ENCODE measurements at regions not wholly inside any gene's neighbourhood (a gene's known extent, or its start where the extent isn't known, plus 50 kb on each side); places are given as distances from the start of the nearest gene placed in this dataset.

DNA sequence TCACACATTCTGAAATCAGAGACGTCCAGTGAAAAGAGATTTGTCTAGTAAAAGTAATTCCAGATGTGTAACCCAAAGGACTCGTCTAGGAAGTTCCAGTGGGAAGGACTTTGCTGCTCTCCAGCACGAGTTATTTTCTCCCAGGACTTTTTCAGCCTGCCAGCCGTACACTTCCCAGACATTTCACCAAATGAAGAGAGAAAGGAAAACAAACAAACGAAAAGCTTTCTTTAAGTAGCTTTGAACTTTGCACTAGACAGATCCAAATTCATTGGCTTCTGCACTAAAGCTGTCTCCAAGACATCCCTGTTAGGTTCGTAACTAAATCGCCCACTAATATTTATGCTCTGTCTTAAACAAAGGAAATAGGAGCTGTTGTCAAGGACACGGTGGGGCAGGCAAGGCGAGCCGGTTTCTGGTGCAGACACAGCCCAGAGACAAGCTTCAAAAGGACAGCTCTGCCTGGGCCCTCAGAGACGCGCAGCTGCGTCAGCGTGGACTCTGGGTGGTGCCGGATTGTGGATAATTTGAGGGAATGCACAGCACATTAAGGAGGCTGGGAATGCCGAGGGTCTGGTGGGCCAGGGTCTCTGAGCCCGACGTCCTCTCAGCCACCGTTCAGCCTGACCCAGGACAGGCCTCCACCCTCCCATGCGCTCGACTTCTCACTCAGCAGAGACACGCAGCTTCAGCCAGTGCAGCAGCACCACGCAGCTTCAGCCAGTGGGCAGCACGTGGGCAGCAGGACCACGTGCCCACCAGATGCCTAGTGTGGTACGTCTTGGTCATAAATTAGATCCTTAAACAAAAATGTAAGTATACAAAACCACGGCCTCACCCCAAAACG is 64.1 kb upstream of the INSIG1 start:
- Histone ChIP-seq H4K20me1 (ENCODE audit: insufficient read depth, low read length) (no peaks in the 10 kb centered on the region), H3K4me2 (ENCODE audit: low read length) (no peak overlapping the region), H3K27me3 (ENCODE audit: low read depth, low read length) (no peaks in the 10 kb centered on the region), H3K4me1 (ENCODE audit: low read length) (no peaks in the 10 kb centered on the region), H3K36me3 (replicated peaks; ENCODE audit: low read depth, low read length) (no peaks in the 10 kb centered on the region), H3K4me3 (ENCODE audit: low read length) (no peak overlapping the region), H3K9ac (ENCODE audit: low read length) (no peak overlapping the region), H3K27ac (ENCODE audit: low read length) (no peak overlapping the region), H2AFZ (ENCODE audit: low read depth, low read length) (no peak overlapping the region), H3K79me2 (ENCODE audit: low read length) (no peaks in the 10 kb centered on the region), H3K9me3 (ENCODE audit: insufficient read depth, low read length) (no peaks in the 10 kb centered on the region)
- TF ChIP-seq, protein P1, sequence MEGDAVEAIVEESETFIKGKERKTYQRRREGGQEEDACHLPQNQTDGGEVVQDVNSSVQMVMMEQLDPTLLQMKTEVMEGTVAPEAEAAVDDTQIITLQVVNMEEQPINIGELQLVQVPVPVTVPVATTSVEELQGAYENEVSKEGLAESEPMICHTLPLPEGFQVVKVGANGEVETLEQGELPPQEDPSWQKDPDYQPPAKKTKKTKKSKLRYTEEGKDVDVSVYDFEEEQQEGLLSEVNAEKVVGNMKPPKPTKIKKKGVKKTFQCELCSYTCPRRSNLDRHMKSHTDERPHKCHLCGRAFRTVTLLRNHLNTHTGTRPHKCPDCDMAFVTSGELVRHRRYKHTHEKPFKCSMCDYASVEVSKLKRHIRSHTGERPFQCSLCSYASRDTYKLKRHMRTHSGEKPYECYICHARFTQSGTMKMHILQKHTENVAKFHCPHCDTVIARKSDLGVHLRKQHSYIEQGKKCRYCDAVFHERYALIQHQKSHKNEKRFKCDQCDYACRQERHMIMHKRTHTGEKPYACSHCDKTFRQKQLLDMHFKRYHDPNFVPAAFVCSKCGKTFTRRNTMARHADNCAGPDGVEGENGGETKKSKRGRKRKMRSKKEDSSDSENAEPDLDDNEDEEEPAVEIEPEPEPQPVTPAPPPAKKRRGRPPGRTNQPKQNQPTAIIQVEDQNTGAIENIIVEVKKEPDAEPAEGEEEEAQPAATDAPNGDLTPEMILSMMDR (IDR thresholded peaks at IDR 0.05; ENCODE audit: low read depth, low read length) = no peak
- TF ChIP-seq EZH2phosphoT487 (IDR thresholded peaks at IDR 0.05; ENCODE audit: low read depth) = no peak

DNA sequence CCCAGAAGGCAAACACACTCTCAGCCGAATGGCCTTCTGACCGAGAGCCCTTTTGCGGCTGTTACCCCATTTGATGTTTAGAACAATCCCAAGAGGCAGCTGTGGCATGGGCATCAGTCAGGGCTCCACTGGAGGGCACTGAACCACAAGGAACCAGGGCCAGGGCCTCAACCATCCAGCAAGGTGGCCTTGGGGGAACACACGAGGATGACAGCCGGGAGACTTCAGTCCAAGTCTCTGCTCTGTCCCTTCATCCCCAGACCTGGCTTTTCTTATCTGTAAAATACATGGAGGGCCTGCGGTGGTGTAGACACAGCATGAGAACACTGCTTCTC is 63.6 kb upstream of the INSIG1 start:
- H3K9ac ChIP-seq (ENCODE audit: low read length) = no peak overlapping the region
- no peak overlapping the region for H3K4me2 ChIP-seq (ENCODE audit: low read length)
- TF ChIP-seq, protein P1 (IDR thresholded peaks at IDR 0.05; ENCODE audit: low read depth, low read length) = no peak
- TF ChIP-seq EZH2phosphoT487 (IDR thresholded peaks at IDR 0.05; ENCODE audit: low read depth) = no peak
- H2AFZ ChIP-seq (ENCODE audit: low read depth, low read length) = no peak overlapping the region
- H3K9me3 ChIP-seq (ENCODE audit: insufficient read depth, low read length) = no peaks in the 10 kb centered on the region
- no peaks in the 10 kb centered on the region for H3K36me3 ChIP-seq (replicated peaks; ENCODE audit: low read depth, low read length)
- H4K20me1 ChIP-seq (ENCODE audit: insufficient read depth, low read length) = no peaks in the 10 kb centered on the region
- no peak overlapping the region for H3K4me3 ChIP-seq (ENCODE audit: low read length)
- H3K4me1 ChIP-seq (ENCODE audit: low read length) = no peaks in the 10 kb centered on the region
- H3K27ac ChIP-seq (ENCODE audit: low read length) = no peak overlapping the region
- no peaks in the 10 kb centered on the region for H3K27me3 ChIP-seq (ENCODE audit: low read depth, low read length)
- no peaks in the 10 kb centered on the region for H3K79me2 ChIP-seq (ENCODE audit: low read length)

DNA sequence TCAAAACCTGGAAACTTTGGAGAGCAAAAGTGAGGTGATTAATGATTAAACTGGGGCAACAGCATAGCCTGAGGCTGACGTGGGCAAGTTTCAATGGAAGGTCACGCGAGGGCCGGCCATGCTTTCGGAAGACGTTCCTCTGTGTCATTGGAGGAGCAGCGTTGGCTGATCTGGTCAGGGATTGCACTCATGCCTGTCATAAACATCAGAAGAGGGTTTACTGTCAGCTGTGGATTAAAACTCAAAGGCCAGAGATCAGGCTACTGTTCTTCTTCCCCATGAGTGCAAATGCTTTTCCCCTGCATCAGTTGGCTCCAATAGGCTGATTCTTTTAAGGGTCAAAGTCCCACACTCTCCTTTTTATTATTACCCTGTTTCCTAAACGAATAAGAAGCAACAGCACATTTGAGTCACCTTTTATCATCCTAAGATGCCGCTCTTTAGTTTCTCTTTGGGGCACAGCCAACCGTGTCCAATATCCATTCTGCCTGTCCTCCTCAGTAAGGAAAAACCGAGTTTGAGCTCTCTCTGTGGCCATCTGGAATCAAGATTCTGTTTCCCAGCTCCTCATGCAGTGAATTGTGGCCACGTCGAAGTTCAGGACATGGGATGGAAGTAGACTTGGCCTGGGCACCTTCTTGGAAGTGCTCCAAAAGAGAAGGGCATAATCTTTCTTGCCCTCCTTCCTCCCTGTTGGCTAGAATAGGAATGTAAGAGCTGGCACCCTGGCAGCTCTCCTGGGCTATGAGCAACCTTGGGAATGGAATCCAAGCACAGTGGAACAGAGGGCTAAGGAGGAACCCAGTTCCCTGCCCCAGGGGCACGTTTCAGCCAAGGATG is 62.5 kb upstream of the INSIG1 start:
- Histone ChIP-seq H3K4me2 (ENCODE audit: low read length) (no peak overlapping the region), H3K4me1 (ENCODE audit: low read length) (no peaks in the 10 kb centered on the region)

DNA sequence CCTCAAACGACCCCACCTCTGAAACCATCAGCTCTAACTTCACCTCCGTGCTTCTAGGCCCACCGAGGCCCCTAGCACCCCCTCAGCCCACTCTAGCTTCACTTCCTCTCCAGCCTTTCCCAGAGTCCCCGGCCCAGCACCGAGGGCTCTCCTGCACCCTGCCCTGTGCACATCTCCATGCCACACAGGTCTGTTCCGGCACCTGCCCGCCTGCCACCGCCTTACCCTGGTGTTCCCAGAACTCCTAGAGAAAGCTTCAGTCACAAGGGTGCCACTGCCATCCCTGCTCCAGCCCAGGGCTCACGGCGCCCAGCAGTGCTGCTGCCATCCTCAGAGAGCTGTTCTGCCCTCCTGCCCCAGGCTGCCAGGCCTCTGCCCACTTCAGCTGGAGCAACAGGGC is 61.3 kb upstream of the INSIG1 start:
- Histone ChIP-seq H3K9me3 (ENCODE audit: insufficient read depth, low read length) (no peaks in the 10 kb centered on the region), H3K36me3 (replicated peaks; ENCODE audit: low read depth, low read length) (no peaks in the 10 kb centered on the region), H3K4me2 (ENCODE audit: low read length) (no peak overlapping the region), H3K27ac (ENCODE audit: low read length) (no peak overlapping the region), H3K79me2 (ENCODE audit: low read length) (no peaks in the 10 kb centered on the region), H4K20me1 (ENCODE audit: insufficient read depth, low read length) (no peaks in the 10 kb centered on the region), H3K4me3 (ENCODE audit: low read length) (no peak overlapping the region), H3K4me1 (ENCODE audit: low read length) (no peaks in the 10 kb centered on the region), H3K27me3 (ENCODE audit: low read depth, low read length) (no peaks in the 10 kb centered on the region), H2AFZ (ENCODE audit: low read depth, low read length) (no peak overlapping the region), H3K9ac (ENCODE audit: low read length) (no peak overlapping the region)
- TF ChIP-seq, protein P1 (IDR thresholded peaks at IDR 0.05; ENCODE audit: low read depth, low read length) = no peak
- no peak for TF ChIP-seq EZH2phosphoT487 (IDR thresholded peaks at IDR 0.05; ENCODE audit: low read depth)

More for the DNA sequence above, 62.5 kb upstream of the INSIG1 start:
- no peak overlapping the region for H2AFZ ChIP-seq (ENCODE audit: low read depth, low read length)
- H3K36me3 ChIP-seq (replicated peaks; ENCODE audit: low read depth, low read length) = no peaks in the 10 kb centered on the region
- H3K27ac ChIP-seq (ENCODE audit: low read length) = no peak overlapping the region
- TF ChIP-seq, protein P1 (IDR thresholded peaks at IDR 0.05; ENCODE audit: low read depth, low read length) = no peak
- TF ChIP-seq EZH2phosphoT487 (IDR thresholded peaks at IDR 0.05; ENCODE audit: low read depth) = no peak
- H4K20me1 ChIP-seq (ENCODE audit: insufficient read depth, low read length) = no peaks in the 10 kb centered on the region
- no peaks in the 10 kb centered on the region for H3K9me3 ChIP-seq (ENCODE audit: insufficient read depth, low read length)
- no peak overlapping the region for H3K4me3 ChIP-seq (ENCODE audit: low read length)
- no peak overlapping the region for H3K9ac ChIP-seq (ENCODE audit: low read length)
- no peaks in the 10 kb centered on the region for H3K79me2 ChIP-seq (ENCODE audit: low read length)
- no peaks in the 10 kb centered on the region for H3K27me3 ChIP-seq (ENCODE audit: low read depth, low read length)

Data from OCI-LY3 (cell line).